ENCODE measurements at regions not wholly inside any gene's neighbourhood (a gene's known extent, or its start where the extent isn't known, plus 50 kb on each side); places are given as distances from the start of the nearest gene placed in this dataset.

GRCh38 chr7:42858570-42858969, 53.3 kb downstream of the C7orf25 start:
- no peak for DNase-seq (ENCODE audit: low read depth in 2 of 2)

GRCh38 chr7:42856605-42856987, 55.3 kb downstream of the C7orf25 start:
- DNase-seq (ENCODE audit: low read depth in 2 of 2): no peak

GRCh38 chr7:42854571-42855118, 57.2 kb downstream of the C7orf25 start:
- DNase-seq (ENCODE audit: low read depth in 2 of 2): no peak

DNA sequence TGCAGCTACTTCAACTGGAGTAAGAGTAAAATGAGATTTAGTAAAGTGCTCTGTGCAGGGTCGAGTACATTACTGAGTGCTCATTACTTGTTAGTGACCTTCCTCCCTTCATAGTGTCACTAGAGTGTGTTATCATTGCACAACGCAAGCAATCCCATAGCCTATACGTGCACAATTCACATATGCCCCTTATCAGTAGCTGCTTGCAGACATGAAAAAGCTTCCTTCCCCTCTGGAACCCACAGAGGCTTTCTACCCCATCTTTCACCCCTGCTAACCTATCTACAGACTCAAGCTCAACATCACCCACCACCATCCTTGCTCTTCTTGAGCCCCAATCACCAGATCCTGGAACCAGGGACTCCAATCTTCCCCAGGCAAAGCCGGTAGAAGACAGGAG, 59.3 kb downstream of the C7orf25 start:
- no peak for DNase-seq (ENCODE audit: low read depth in 2 of 2)

DNA sequence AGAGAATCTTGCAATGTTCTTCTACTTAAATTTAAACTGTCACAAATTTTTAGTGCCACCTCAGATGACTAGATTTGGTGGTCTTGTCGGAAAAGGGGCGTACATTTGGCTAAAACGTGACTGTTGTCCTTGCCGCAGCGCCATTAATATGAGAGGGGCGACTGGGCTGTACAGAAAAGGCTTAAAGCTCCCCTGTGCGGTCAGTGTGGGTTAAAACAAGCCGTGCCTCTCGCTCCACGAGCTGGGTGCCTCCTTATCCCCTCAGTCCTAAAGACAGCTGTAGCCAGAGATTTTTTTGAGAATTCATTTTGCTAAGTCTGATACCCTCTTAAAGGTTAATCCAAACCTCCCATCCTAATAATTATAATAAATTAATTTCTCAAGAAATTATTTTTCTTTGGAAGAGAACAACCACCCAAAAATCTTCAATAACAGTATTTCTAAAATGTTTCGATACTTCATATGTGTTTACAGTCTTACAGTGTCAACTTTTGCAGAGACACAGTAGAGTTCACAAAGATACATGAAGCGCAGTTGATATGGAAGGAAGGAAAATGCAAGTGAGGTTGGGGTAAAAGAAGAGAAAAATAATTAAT, 68.6 kb downstream of the C7orf25 start:
- no peak for DNase-seq (ENCODE audit: low read depth in 2 of 2)

- no peak for DNase-seq (ENCODE audit: low read depth in 2 of 2)
These were observed 77.2 kb downstream of the C7orf25 start for GRCh38 chr7:42834676-42835075.

- DNase-seq (ENCODE audit: low read depth in 2 of 2): no peak
These were observed 78.5 kb downstream of the C7orf25 start for GRCh38 chr7:42833411-42833810.

GRCh38 chr7:42832667-42833066, 79.2 kb downstream of the C7orf25 start:
- no peak for DNase-seq (ENCODE audit: low read depth in 2 of 2)

GRCh38 chr7:42831718-42832522, 80.0 kb downstream of the C7orf25 start:
- DNase-seq (ENCODE audit: low read depth in 2 of 2): no peak

DNA sequence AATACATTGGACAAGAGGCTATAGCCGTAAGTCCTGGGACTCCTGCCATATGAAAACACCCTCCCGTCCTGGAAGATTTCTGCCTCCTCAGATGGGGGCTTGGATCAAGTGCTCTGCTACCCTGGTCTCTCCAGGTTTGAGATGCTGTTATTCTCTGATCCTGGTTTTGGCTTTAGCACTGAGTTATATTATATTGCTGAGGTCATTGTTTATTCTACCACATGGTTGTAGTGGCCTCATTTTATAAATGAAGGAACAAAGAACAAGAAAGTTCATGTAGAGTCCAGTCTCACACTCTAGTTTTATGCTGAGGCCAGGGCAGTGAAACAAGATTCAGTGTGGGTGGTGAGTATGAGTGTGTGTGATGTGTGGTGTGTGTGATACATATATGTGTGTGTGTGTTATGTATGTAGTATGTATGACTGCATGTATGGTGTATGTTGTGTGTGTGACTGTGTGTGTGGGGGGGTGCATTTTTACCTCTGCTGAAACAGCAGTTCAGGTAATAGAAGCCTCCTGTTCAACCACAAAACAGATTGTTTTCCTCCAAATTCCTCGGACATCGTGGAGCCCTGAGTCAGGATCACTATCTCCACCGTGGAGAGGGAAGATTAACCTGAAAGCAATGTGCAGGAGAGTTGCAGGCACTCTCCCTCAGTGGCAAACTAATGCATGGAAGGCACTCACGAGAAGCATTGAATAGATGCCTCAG, 80.7 kb downstream of the C7orf25 start:
- DNase-seq (ENCODE audit: low read depth in 2 of 2): no peak

GRCh38 chr7:42812779-42813178, 99.1 kb downstream of the C7orf25 start:
- no peak for DNase-seq (ENCODE audit: low read depth in 2 of 2)

DNA sequence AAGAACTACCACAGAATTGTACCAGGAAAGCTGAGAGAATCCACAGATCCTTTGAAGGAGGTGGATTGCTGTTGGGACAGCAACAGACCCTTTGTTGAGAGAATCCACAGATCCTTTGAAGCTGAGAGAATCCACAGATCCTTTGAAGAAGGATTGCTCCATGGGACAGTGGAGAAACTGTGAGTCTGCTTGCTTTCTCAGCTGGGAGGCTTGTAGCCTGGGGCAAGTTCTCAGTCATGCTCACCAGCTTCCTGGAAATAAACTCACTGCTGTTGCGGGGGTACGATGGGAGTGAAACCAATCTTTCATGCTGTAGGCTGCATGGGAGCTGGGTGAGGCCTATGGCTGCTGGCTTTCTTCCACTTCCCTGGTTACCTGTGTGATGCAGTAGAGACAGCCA, 106.3 kb downstream of the C7orf25 start:
- no peak for DNase-seq (ENCODE audit: low read depth in 2 of 2)

DNA sequence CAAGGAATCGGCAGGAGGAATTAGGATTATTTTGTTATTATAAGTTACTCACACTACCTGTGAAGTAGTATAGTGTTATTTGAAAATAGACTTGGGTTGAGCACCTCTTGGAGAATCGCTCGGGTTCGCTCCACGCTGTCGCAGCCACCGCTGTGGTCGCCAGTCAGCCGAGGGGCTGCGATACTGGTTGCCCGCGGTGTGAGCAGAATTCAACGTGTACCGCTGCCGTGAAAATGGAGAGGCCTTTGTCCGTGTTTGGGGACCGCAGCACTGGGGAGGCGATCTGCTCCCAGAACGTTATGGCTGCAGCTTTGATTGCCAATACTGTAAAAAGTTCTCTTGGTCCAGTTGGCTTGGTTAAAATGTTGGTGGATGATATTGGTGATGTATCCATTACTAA, 117.2 kb downstream of the C7orf25 start:
- no peak for DNase-seq (ENCODE audit: low read depth in 2 of 2)

DNA sequence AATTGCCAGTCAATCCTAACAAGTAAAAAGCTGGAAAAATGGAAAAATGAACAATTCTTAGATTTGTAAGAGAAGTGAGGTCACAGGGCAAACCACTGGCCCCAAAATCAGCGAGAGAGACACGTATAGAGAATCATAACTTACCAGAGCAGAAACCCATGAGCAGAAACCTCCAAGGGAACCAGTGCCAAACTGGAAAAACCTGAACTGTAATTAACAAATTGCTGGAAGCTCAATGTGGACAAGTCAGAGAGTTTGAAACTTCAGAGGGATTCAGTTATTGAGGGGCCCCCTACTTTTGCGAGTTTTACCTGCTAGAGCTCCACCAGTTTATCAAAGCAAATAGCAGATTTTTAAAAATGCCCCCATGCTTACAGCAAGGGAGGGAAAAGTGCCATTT, 119.0 kb downstream of the C7orf25 start:
- DNase-seq (ENCODE audit: low read depth in 2 of 2): no peak

DNA sequence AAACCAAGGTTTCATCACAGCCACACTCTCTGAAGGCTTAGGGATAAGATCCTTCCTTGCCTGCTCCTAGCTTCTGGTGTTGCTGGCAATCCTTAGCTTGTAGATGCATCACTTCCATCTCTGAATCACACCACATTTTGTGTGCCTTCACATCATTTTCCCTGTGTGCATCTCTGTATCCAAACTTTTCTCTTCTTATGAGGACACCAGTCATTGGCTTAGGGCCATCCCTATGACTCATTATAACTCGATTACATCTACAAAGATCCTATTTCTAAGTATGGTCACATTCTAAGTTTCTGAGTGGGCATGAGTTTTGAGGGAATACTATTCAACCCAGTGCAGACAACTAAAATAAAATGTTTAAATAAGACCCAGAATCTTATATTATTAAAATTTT, 121.7 kb downstream of the C7orf25 start:
- DNase-seq (ENCODE audit: low read depth in 2 of 2): no peak

GRCh38 chr7:42774436-42774835, 137.4 kb downstream of the C7orf25 start:
- DNase-seq (ENCODE audit: low read depth in 2 of 2): no peak

- DNase-seq (ENCODE audit: low read depth in 2 of 2): no peak
These were observed 141.8 kb downstream of the C7orf25 start for GRCh38 chr7:42770114-42770513.

DNA sequence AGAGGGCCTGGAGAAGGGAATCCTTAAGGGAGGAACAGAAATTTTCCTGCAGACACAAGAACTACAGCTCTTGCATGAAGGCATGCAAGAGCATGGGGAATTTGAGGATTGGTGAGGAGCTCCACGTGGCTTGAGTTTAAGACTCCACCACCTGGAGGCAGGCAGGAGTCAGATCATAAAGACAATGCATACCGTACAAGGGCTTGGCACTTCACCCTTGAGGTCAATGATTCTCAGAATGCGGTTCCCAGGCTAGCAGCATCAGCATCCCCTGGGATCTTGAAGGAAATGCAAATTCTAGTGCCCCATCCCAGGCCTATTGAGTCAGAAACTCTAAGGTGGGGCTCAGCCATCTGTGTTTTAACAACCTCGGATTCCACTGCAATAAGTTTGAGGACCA, 143.8 kb downstream of the C7orf25 start:
- DNase-seq (ENCODE audit: low read depth in 2 of 2): no peak

DNA sequence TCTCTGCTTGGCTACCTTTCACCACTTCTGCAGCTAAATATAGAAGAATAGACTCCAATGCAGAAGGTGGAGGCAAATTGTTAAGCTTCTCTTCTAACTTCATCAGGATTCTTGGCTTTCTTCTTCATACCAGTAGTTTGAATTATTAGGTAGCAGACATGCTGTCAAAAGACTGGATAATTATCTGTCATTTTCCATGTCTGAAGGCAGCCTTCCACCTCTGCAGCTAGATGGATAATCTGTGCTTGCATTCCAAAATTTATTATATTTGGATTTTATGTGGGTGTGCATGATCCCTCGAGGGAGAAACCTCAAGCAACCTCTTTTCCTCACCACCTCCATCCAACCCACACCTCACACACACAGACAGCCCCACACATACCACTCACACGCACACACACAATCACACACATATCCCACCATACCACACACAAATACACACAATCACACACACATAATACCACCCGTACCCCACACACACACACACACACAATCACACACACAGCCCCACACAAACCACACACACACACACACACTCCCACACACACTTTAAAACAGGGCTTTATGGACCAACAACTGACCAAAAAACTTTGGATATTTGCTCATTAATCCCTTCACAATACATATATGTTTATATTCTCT, 145.0 kb downstream of the C7orf25 start:
- DNase-seq (ENCODE audit: low read depth in 2 of 2): no peak

- DNase-seq (ENCODE audit: low read depth in 2 of 2): no peak
These were observed 145.9 kb downstream of the C7orf25 start for GRCh38 chr7:42765931-42766330.

DNA sequence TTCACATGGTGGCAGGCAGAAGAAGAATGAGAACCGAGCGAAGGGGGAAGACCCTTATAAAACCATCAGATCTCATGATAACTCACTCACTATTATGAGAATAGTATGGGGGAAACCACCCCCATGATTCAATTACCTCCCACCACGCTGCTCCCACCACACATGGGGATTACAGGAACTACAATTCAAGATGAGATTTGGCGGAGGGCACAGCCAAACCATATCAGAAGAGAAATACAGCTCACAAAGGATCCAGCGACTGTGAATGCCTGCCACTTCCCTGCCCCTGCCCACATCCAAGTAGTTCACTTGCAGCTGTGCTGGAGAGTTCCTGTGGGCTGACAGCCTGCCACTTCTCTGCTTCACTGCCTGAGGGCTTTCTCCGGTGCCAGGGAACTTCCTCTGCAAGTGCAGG, 148.7 kb downstream of the C7orf25 start:
- no peak for DNase-seq (ENCODE audit: low read depth in 2 of 2)

DNA sequence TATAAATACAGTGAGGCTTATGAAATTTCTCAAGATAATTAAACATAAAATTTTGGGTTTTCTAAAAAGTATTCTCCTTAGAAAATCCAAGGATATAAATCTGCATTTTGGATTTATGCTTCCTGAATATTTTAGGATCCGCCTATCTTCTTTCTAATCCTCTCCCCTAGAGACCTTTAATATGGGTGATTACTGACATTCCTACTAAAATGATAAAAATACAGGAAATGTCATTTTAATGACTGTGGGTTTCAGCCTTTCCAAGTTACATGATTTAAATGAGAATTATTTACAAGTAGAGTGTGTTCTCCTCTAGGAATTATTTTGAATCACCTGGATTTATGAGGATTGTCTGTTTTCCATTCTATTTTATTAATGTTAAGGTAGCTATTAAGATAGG, 150.4 kb downstream of the C7orf25 start:
- no peak for DNase-seq (ENCODE audit: low read depth in 2 of 2)

All from stimulated activated CD8-positive, alpha-beta memory T cell treated with anti-CD3 and anti-CD28 coated beads, Interleukin-2, amount 100 ng/mL, for 48 hours (primary cell).